Glutamatergic neuron (in vitro differentiated cells): ENCODE measurements at regions not wholly inside any gene's neighbourhood (a gene's known extent, or its start where the extent isn't known, plus 50 kb on each side); places are given as distances from the start of the nearest gene placed in this dataset.

Experiments
- DNase-seq: peaks from one replicate; pipeline ENCODE4 v3.0.0; 2022
- H3K27ac Mint-ChIP-seq: one replicate; pipeline ENCODE4 v1.8.0; 2020; ENCODE audit warnings: mild to moderate bottlenecking, mixed read lengths, inconsistent platforms; ENCODE audit not compliant: unreplicated experiment
- H3K27me3 Mint-ChIP-seq: one replicate; pipeline ENCODE4 v1.8.0; 2020; ENCODE audit warnings: mild to moderate bottlenecking, moderate library complexity, mixed read lengths, inconsistent platforms; ENCODE audit not compliant: unreplicated experiment
- H3K36me3 Mint-ChIP-seq: one replicate; pipeline ENCODE4 v1.8.0; 2020; ENCODE audit warnings: mild to moderate bottlenecking, mixed read lengths, inconsistent platforms; ENCODE audit not compliant: unreplicated experiment
- H3K4me1 Mint-ChIP-seq: one replicate; pipeline ENCODE4 v1.8.0; 2020; ENCODE audit warnings: mild to moderate bottlenecking, low read depth, mixed read lengths, inconsistent platforms; ENCODE audit not compliant: unreplicated experiment
- H3K4me3 Mint-ChIP-seq: one replicate; pipeline ENCODE4 v1.8.0; 2020; ENCODE audit warnings: mild to moderate bottlenecking, mixed read lengths, inconsistent platforms; ENCODE audit not compliant: unreplicated experiment
- H3K9me3 Mint-ChIP-seq: one replicate; pipeline ENCODE4 v1.8.0; 2020; ENCODE audit warnings: mild to moderate bottlenecking, moderate library complexity, mixed read lengths, inconsistent platforms; ENCODE audit not compliant: unreplicated experiment
- TF ChIP-seq, protein P1 (sequence below): fragments of 200-600 bp; sonication (generic); IDR thresholded peaks from one replicate; pipeline ENCODE4 v1.5.0; 2021; ENCODE audit not compliant: partially characterized antibody, unreplicated experiment

DNA sequence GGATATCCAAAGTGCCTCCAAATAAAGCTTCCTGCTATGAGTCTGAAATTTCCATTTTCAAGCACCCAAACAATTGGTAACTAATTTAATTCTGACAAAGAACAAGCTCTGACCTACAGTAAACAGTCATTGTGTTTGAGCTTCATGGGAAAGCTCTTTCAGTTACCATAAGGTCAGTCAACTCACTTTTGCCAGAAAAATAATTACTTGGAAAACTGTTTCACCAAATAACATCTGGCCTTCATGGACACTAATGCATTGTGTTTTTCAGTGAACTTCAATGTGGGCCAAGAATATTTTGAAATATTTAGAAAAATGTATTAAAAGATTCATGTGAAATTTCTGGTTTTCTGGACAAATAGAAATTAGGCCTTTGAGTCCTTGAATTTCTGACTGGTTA, 369.9 kb downstream of the GALR1 start:
- TF ChIP-seq, protein P1, sequence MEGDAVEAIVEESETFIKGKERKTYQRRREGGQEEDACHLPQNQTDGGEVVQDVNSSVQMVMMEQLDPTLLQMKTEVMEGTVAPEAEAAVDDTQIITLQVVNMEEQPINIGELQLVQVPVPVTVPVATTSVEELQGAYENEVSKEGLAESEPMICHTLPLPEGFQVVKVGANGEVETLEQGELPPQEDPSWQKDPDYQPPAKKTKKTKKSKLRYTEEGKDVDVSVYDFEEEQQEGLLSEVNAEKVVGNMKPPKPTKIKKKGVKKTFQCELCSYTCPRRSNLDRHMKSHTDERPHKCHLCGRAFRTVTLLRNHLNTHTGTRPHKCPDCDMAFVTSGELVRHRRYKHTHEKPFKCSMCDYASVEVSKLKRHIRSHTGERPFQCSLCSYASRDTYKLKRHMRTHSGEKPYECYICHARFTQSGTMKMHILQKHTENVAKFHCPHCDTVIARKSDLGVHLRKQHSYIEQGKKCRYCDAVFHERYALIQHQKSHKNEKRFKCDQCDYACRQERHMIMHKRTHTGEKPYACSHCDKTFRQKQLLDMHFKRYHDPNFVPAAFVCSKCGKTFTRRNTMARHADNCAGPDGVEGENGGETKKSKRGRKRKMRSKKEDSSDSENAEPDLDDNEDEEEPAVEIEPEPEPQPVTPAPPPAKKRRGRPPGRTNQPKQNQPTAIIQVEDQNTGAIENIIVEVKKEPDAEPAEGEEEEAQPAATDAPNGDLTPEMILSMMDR, result no peak
- peaks cover 2% of the 10 kb centered on the region for H3K27me3 Mint-ChIP-seq
- H3K4me3 Mint-ChIP-seq, result no peak overlapping the region

DNA sequence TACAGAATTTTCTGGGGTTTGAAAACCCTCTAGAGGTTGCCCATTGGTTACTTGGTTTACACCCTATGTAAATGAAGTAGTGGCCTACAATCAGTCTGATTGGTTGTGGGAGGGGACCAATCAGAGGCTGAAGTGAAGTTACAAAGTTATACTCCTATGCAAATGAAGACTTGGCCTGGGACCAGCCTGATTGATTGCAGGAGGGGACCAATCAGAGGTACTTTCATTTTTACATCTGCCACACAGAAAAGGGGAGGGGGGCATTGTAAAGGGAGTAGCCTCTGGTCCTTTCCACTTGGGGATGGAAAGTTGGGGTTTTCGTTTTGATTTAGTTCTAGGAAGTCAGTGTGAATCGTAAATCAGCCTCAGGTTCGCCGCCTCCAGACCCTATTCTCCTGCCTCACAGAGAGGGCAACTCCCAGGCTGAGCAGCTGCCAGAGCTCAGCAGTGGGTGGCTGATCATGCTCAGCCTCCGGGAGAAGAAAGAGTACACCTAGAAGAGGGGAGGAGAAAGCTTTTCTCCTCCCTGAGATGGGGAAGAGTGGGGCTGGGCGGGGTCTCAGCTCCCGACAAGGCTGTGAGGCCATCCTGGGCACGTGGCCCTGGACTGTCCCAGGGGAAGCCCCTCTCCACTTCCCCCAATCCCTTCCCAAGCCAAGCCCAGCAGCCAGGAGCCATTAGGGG, 372.5 kb downstream of the GALR1 start:
- Mint-ChIP-seq H3K4me3 (no peak overlapping the region), H3K27ac (no peak overlapping the region), H3K4me1 (no peaks in the 10 kb centered on the region), H3K36me3 (no peaks in the 10 kb centered on the region), H3K27me3 (peaks cover 2% of the 10 kb centered on the region), H3K9me3 (peaks cover 6% of the 10 kb centered on the region)
- DNase-seq, result no peak
- TF ChIP-seq, protein P1, result no peak

More for the DNA sequence above, 369.9 kb downstream of the GALR1 start:
- no peak for DNase-seq
- no peak overlapping the region for H3K27ac Mint-ChIP-seq
- H3K4me1 Mint-ChIP-seq, result no peaks in the 10 kb centered on the region
- peaks cover 6% of the 10 kb centered on the region for H3K9me3 Mint-ChIP-seq
- H3K36me3 Mint-ChIP-seq, result no peaks in the 10 kb centered on the region

DNA sequence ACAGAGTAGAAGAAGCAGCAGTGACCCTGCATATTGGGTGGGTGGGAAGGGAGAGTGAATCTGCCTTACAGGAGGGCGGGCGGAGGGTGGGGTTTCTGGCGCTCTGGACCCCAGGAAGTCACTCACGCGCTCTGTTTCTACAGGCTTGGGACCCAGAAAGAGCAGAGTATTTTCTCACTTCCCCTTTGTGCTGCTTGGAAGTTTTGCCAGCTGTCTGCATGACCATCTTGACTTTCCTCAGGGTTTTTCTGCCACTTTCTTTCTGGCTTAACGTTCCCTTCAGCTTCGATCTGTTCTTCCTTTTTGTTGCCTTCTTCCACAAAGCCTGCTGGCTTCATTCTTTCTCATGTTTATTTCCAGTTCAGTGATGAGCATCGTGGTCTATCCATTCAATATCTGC, 383.1 kb downstream of the GALR1 start:
- Mint-ChIP-seq H3K27me3 (peaks cover 1% of the 10 kb centered on the region), H3K4me1 (no peaks in the 10 kb centered on the region), H3K27ac (no peak overlapping the region), H3K4me3 (no peak overlapping the region), H3K36me3 (peaks cover 10% of the 10 kb centered on the region), H3K9me3 (peaks cover 2% of the 10 kb centered on the region)
- DNase-seq, result no peak
- TF ChIP-seq, protein P1, result no peak

DNA sequence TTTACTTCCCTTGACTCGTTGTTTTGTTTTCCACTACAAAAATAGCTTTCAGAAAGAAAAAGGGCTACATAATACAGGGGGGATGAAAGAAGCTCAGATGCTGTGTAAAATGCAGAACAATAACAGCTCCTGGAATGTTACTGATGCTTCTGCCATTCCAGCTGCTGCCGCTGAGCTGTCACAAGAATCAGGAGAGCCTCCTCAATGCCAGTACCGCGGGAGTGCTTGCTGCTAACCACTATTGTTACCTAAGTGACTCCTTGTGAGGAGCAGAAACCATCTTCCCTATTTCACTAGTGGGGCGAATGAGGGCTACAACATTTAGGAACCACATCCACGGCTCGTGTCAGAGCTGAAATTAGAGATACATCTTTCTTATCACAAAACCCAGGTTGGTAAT, 384.8 kb downstream of the GALR1 start:
- TF ChIP-seq, protein P1, result no peak
- DNase-seq, result no peak
- Mint-ChIP-seq H3K36me3 (peaks cover 17% of the 10 kb centered on the region), H3K4me1 (no peaks in the 10 kb centered on the region), H3K9me3 (peaks cover 4% of the 10 kb centered on the region), H3K27me3 (peaks cover 3% of the 10 kb centered on the region), H3K27ac (no peak overlapping the region), H3K4me3 (no peak overlapping the region)

DNA sequence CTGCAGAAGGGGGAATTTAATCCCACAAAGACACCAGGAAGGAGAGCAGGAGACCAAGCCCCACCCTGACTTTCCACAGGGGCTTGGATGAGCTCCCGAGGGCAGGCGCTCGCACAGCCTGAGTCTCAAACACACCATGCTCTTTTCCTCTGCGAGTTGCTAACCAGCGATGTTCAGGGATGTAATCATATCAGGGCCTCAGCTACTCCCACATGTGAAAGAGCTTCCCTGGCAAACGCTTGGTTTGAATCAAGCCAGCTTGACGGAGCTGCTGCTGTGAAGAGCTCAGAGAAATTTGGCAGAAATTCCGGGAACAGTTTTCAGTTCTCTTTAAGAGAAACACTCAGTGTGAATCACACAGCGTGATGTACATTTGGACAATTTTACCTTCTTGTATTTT, 385.8 kb downstream of the GALR1 start:
- TF ChIP-seq, protein P1, result no peak
- Mint-ChIP-seq H3K27ac (no peak overlapping the region), H3K27me3 (peaks cover 3% of the 10 kb centered on the region), H3K36me3 (peaks cover 17% of the 10 kb centered on the region), H3K4me1 (no peaks in the 10 kb centered on the region), H3K9me3 (peaks cover 3% of the 10 kb centered on the region), H3K4me3 (no peak overlapping the region)
- no peak for DNase-seq
